CD4-positive, alpha-beta T cell (primary cell): ENCODE measurements at regions not wholly inside any gene's neighbourhood (a gene's known extent, or its start where the extent isn't known, plus 50 kb on each side); places are given as distances from the start of the nearest gene placed in this dataset.

Experiments used
- ATAC-seq: fragments of 200-7000 bp; cut with Tn5 transposase; one replicate; pipeline ENCODE4 v1.10.0; 2022; ENCODE audit warnings: mild to moderate bottlenecking; ENCODE audit not compliant: poor library complexity
- CTCF ChIA-PET: fragments of 350-600 bp; sonication (Branson Sonifier 250); formaldehyde crosslinking; loops from one replicate; lab custom pipeline; 2021; ENCODE audit warnings: antibody characterized with exemption, inconsistent platforms; lab: Charles Lee
- POLR2A ChIA-PET: fragments of 350-600 bp; sonication (Branson Sonifier 250); formaldehyde crosslinking; loops from one replicate; lab custom pipeline; 2021; ENCODE audit warnings: antibody characterized with exemption, inconsistent platforms; lab: Charles Lee
- DNase-seq, 14 experiments: peaks; one replicate each; pipeline ENCODE4 v3.0.0-alpha.2; 2013 to 2020; ENCODE audit warnings: mixed read lengths in 2 of 14
- H3K27ac ChIP-seq, 2 donors: one replicate each; pipeline versions ENCODE4 v1.5.1 to v1.7.0; 2013; ENCODE audit warnings: low read length in 2 of 2, low read depth in 1 of 2, mild to moderate bottlenecking in 1 of 2
- H3K27me3 ChIP-seq, 2 experiments: 1 replicate in 1 of 2; 2 replicates in 1 of 2; pipeline versions ENCODE4 v1.6.1 to v1.7.0; 2013; ENCODE audit warnings: low read length in 2 of 2, control low read depth in 1 of 2, mild to moderate bottlenecking in 1 of 2, moderate library complexity in 1 of 2; ENCODE audit not compliant: insufficient read depth in 2 of 2, control insufficient read depth in 1 of 2
- H3K36me3 ChIP-seq: one replicate; pipeline ENCODE4 v1.6.1; 2013; ENCODE audit warnings: low read length, control low read depth; ENCODE audit not compliant: insufficient read depth
- H3K4me1 ChIP-seq: one replicate; pipeline ENCODE4 v1.6.1; 2013; ENCODE audit warnings: low read length, control low read depth; ENCODE audit not compliant: insufficient read depth
- H3K4me3 ChIP-seq: one replicate; pipeline ENCODE4 v1.5.1; 2013; ENCODE audit warnings: mild to moderate bottlenecking, low read length, moderate library complexity
- H3K9me3 ChIP-seq, 2 experiments: 1 replicate in 1 of 2; 2 replicates in 1 of 2; pipeline versions ENCODE4 v1.6.1 to v1.7.0; 2013; ENCODE audit warnings: low read length in 2 of 2, mild to moderate bottlenecking in 2 of 2, control low read depth in 1 of 2, moderate library complexity in 1 of 2; ENCODE audit not compliant: control insufficient read depth in 1 of 2, insufficient read depth in 1 of 2
- H3K27ac Mint-ChIP-seq: one replicate; pipeline ENCODE4 v1.8.0; 2020; ENCODE audit warnings: mixed read lengths
- H3K27me3 Mint-ChIP-seq: one replicate; pipeline ENCODE4 v1.8.0; 2021; ENCODE audit warnings: mixed read lengths
- H3K36me3 Mint-ChIP-seq: one replicate; pipeline ENCODE4 v1.8.0; 2021; ENCODE audit warnings: low read depth, mixed read lengths
- H3K4me1 Mint-ChIP-seq: one replicate; pipeline ENCODE4 v1.8.0; 2021; ENCODE audit warnings: low read depth, mixed read lengths
- H3K4me3 Mint-ChIP-seq: one replicate; pipeline ENCODE4 v1.8.0; 2020; ENCODE audit warnings: mild to moderate bottlenecking, mixed read lengths
- H3K9me3 Mint-ChIP-seq: one replicate; pipeline ENCODE4 v1.8.0; 2020; ENCODE audit warnings: mixed read lengths
- CTCF ChIP-seq: fragments of 200-600 bp; IDR thresholded peaks from one replicate; pipeline ENCODE4 v1.8.0; 2022; ENCODE audit warnings: antibody characterized with exemption, mild to moderate bottlenecking
- intact Hi-C, 2 experiments: fragments of 100-400 bp; cut with DNase I in 1 of 2; cut with micrococcal nuclease in 1 of 2; formaldehyde crosslinking; loops; one replicate each; pipeline versions ENCODE4 v1.15.1 to v1.9.0; 2023 to 2025; cut with DNase I, micrococcal nuclease

GRCh38 chr15:70217226-70218160, 119.8 kb upstream of the TLE3 start:
- Histone ChIP-seq H3K4me3 (no peak overlapping the region), H3K9me3 (no peaks in the 10 kb centered on the region), H3K4me1 (no peaks in the 10 kb centered on the region), H3K27me3 (no peaks in the 10 kb centered on the region), H3K36me3 (no peaks in the 10 kb centered on the region), H3K27ac (no peak overlapping the region)
- Mint-ChIP-seq H3K36me3 (no peaks in the 10 kb centered on the region), H3K4me1 (no peaks in the 10 kb centered on the region), H3K27me3 (no peaks in the 10 kb centered on the region), H3K27ac (no peak overlapping the region), H3K4me3 (no peak overlapping the region), H3K9me3 (no peaks in the 10 kb centered on the region)
- ChIA-PET POLR2A (no interaction called here), CTCF (no interaction called here)
- TF ChIP-seq CTCF, result no peak
- intact Hi-C loops, result no loop called here
- no peak for DNase-seq
- ATAC-seq, result no peak

GRCh38 chr15:70215951-70216350, 118.2 kb upstream of the TLE3 start:
- H3K36me3 ChIP-seq, result no peaks in the 10 kb centered on the region

GRCh38 chr15:70214941-70215635, 117.4 kb upstream of the TLE3 start:
- Histone ChIP-seq H3K9me3 (no peaks in the 10 kb centered on the region), H3K4me3 (no peak overlapping the region), H3K27ac (no peak overlapping the region), H3K27me3 (no peaks in the 10 kb centered on the region), H3K36me3 (no peaks in the 10 kb centered on the region), H3K4me1 (no peaks in the 10 kb centered on the region)
- no peaks in the 10 kb centered on the region for H3K9me3 Mint-ChIP-seq
- POLR2A ChIA-PET, result no interaction called here
- CTCF ChIA-PET, result no interaction called here
- no peak overlapping the region for H3K27ac Mint-ChIP-seq
- ATAC-seq (no peak), DNase-seq (no peak)
- no peaks in the 10 kb centered on the region for H3K4me1 Mint-ChIP-seq
- no peak for TF ChIP-seq CTCF
- intact Hi-C loops, result no loop called here
- H3K4me3 Mint-ChIP-seq, result no peak overlapping the region
- H3K27me3 Mint-ChIP-seq, result no peaks in the 10 kb centered on the region
- H3K36me3 Mint-ChIP-seq, result no peaks in the 10 kb centered on the region

More at GRCh38 chr15:70215951-70216350, 118.2 kb upstream of the TLE3 start:
- no peak for TF ChIP-seq CTCF
- H3K27me3 ChIP-seq, result no peaks in the 10 kb centered on the region
- intact Hi-C loops, result no loop called here
- H3K4me1 Mint-ChIP-seq, result no peaks in the 10 kb centered on the region
- no peak overlapping the region for H3K27ac ChIP-seq
- H3K4me3 Mint-ChIP-seq, result no peak overlapping the region
- no peak for ATAC-seq
- H3K9me3 ChIP-seq, result no peaks in the 10 kb centered on the region
- CTCF ChIA-PET, result no interaction called here
- H3K9me3 Mint-ChIP-seq, result no peaks in the 10 kb centered on the region
- DNase-seq, result no peak
- no peaks in the 10 kb centered on the region for H3K27me3 Mint-ChIP-seq
- no peak overlapping the region for H3K27ac Mint-ChIP-seq
- POLR2A ChIA-PET, result no interaction called here
- no peaks in the 10 kb centered on the region for H3K36me3 Mint-ChIP-seq
- H3K4me1 ChIP-seq, result no peaks in the 10 kb centered on the region
- H3K4me3 ChIP-seq, result no peak overlapping the region
